ENCODE measurements at regions not wholly inside any gene's neighbourhood (a gene's known extent, or its start where the extent isn't known, plus 50 kb on each side); places are given as distances from the start of the nearest gene placed in this dataset.
A peak's percentile ranks its signal among the peaks of the same experiment; 100 is the strongest.

GRCh38 chr4:154018659-154019058 lies 229.8 kb upstream of the SFRP2 start:
- Histone ChIP-seq H3K79me2 (ENCODE audit: insufficient read depth, low read length) (no peaks in the 10 kb centered on the region), H3K27me3 (ENCODE audit: insufficient read depth, low read length) (no peaks in the 10 kb centered on the region), H3K4me3 (ENCODE audit: insufficient read depth, low read depth, low read length) (no peak overlapping the region), H2AFZ (ENCODE audit: low read depth, low read length) (no peak overlapping the region), H3K36me3 (ENCODE audit: insufficient read depth, low read length) (no peaks in the 10 kb centered on the region), H3K9ac (ENCODE audit: low read length) (no peak overlapping the region), H3K9me3 (ENCODE audit: insufficient read depth, low read depth, low read length) (no peaks in the 10 kb centered on the region), H3K4me2 (ENCODE audit: low read length) (no peak overlapping the region), H3K27ac (ENCODE audit: low read depth, low read length) (no peak overlapping the region), H3K4me1 (ENCODE audit: insufficient read depth, low read length) (no peaks in the 10 kb centered on the region), H4K20me1 (ENCODE audit: insufficient read depth, low read length) (no peaks in the 10 kb centered on the region)
- TF ChIP-seq CTCF (IDR thresholded peaks at IDR 0.05; ENCODE audit: insufficient read depth, low read depth, low read length) (no peak), EZH2 (IDR thresholded peaks at IDR 0.05; ENCODE audit: insufficient read depth, low read length) (no peak)
- H3K4me1 Mint-ChIP-seq (ENCODE audit: low read depth, unreplicated experiment): no peaks in the 10 kb centered on the region
- DNase-seq (ENCODE audit: low read depth): no peak
- H3K4me3 Mint-ChIP-seq (ENCODE audit: unreplicated experiment): no peak overlapping the region
- peaks cover 2% of the 10 kb centered on the region for H3K36me3 Mint-ChIP-seq (ENCODE audit: low read depth, unreplicated experiment)
- no peak for FAIRE-seq
- H3K9me3 Mint-ChIP-seq (ENCODE audit: unreplicated experiment): no peaks in the 10 kb centered on the region
- no peaks in the 10 kb centered on the region for H3K27me3 Mint-ChIP-seq (ENCODE audit: low read depth, unreplicated experiment)
- no peak overlapping the region for H3K27ac Mint-ChIP-seq (ENCODE audit: unreplicated experiment)

- Histone ChIP-seq H3K4me1 (ENCODE audit: insufficient read depth, low read length) (no peaks in the 10 kb centered on the region), H3K79me2 (ENCODE audit: insufficient read depth, low read length) (no peaks in the 10 kb centered on the region), H3K4me3 (ENCODE audit: insufficient read depth, low read depth, low read length) (no peak overlapping the region), H3K9ac (ENCODE audit: low read length) (no peak overlapping the region), H3K27me3 (ENCODE audit: insufficient read depth, low read length) (no peaks in the 10 kb centered on the region), H3K36me3 (ENCODE audit: insufficient read depth, low read length) (no peaks in the 10 kb centered on the region), H3K9me3 (ENCODE audit: insufficient read depth, low read depth, low read length) (no peaks in the 10 kb centered on the region), H3K4me2 (ENCODE audit: low read length) (no peak overlapping the region), H3K27ac (ENCODE audit: low read depth, low read length) (no peak overlapping the region), H4K20me1 (ENCODE audit: insufficient read depth, low read length) (no peaks in the 10 kb centered on the region), H2AFZ (ENCODE audit: low read depth, low read length) (no peak overlapping the region)
- TF ChIP-seq CTCF (IDR thresholded peaks at IDR 0.05; ENCODE audit: insufficient read depth, low read depth, low read length) (no peak), EZH2 (IDR thresholded peaks at IDR 0.05; ENCODE audit: insufficient read depth, low read length) (no peak)
- Mint-ChIP-seq H3K36me3 (ENCODE audit: low read depth, unreplicated experiment) (no peaks in the 10 kb centered on the region), H3K9me3 (ENCODE audit: unreplicated experiment) (no peaks in the 10 kb centered on the region), H3K27me3 (ENCODE audit: low read depth, unreplicated experiment) (no peaks in the 10 kb centered on the region), H3K4me3 (ENCODE audit: unreplicated experiment) (no peak overlapping the region), H3K4me1 (ENCODE audit: low read depth, unreplicated experiment) (no peaks in the 10 kb centered on the region), H3K27ac (ENCODE audit: unreplicated experiment) (no peak overlapping the region)
- FAIRE-seq: no peak
- no peak for DNase-seq (ENCODE audit: low read depth)
Observed at GRCh38 chr4:154015578-154015977, 226.7 kb upstream of the SFRP2 start.

GRCh38 chr4:154014407-154015321 lies 225.8 kb upstream of the SFRP2 start:
- no peaks in the 10 kb centered on the region for H3K79me2 ChIP-seq (ENCODE audit: insufficient read depth, low read length)
- TF ChIP-seq CTCF (IDR thresholded peaks at IDR 0.05; ENCODE audit: insufficient read depth, low read depth, low read length): no peak
- TF ChIP-seq EZH2 (IDR thresholded peaks at IDR 0.05; ENCODE audit: insufficient read depth, low read length): no peak
- no peak overlapping the region for H2AFZ ChIP-seq (ENCODE audit: low read depth, low read length)
- no peaks in the 10 kb centered on the region for H3K9me3 ChIP-seq (ENCODE audit: insufficient read depth, low read depth, low read length)
- H3K27me3 ChIP-seq (ENCODE audit: insufficient read depth, low read length): no peaks in the 10 kb centered on the region
- H3K4me3 Mint-ChIP-seq (ENCODE audit: unreplicated experiment): no peak overlapping the region
- peaks cover 4% of the 10 kb centered on the region for H3K36me3 Mint-ChIP-seq (ENCODE audit: low read depth, unreplicated experiment)
- DNase-seq (ENCODE audit: low read depth): no peak
- no peaks in the 10 kb centered on the region for H3K4me1 Mint-ChIP-seq (ENCODE audit: low read depth, unreplicated experiment)
- no peaks in the 10 kb centered on the region for H4K20me1 ChIP-seq (ENCODE audit: insufficient read depth, low read length)
- H3K27ac Mint-ChIP-seq (ENCODE audit: unreplicated experiment): no peak overlapping the region
- no peak overlapping the region for H3K9ac ChIP-seq (ENCODE audit: low read length)
- H3K27ac ChIP-seq (ENCODE audit: low read depth, low read length): no peak overlapping the region
- no peak overlapping the region for H3K4me3 ChIP-seq (ENCODE audit: insufficient read depth, low read depth, low read length)
- H3K4me2 ChIP-seq (ENCODE audit: low read length): no peak overlapping the region
- H3K4me1 ChIP-seq (ENCODE audit: insufficient read depth, low read length): no peaks in the 10 kb centered on the region
- peak; percentile 9 for FAIRE-seq
- H3K36me3 ChIP-seq (ENCODE audit: insufficient read depth, low read length): no peaks in the 10 kb centered on the region
- H3K9me3 Mint-ChIP-seq (ENCODE audit: unreplicated experiment): no peaks in the 10 kb centered on the region
- no peaks in the 10 kb centered on the region for H3K27me3 Mint-ChIP-seq (ENCODE audit: low read depth, unreplicated experiment)
